ENCODE measurements at regions not wholly inside any gene's neighbourhood (a gene's known extent, or its start where the extent isn't known, plus 50 kb on each side); places are given as distances from the start of the nearest gene placed in this dataset.
"Not testable (repeated sequence)": the region's sequence is repeated elsewhere in the genome, so short reads cannot be mapped to it uniquely, and the experiment has no call there.

DNA sequence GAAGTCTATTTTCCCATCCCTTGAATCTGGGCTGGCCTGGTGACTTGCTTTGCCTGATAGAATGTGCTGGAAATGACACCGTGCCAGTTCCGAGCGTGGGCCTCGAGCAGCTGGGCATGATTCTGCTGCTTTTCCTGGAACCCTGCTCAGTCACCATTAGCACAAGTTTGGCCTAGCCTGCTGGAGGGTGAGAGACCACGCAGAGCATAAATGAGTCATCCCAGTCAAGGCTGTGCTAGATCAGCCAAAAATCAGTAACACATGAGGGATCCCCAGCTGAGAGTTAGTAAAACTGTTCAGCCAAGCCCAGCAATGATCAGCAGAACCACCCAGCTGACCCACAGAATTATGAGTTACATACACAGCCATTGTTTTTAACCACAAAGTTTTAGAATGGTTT is 74.8 kb upstream of the TOP1 start:
- Histone ChIP-seq H3K9ac (ENCODE audit: low read length) (no peak overlapping the region), H3K9me3 (ENCODE audit: insufficient read depth, low read length) (peaks cover 5% of the 10 kb centered on the region; the same call in 1 of the 2 replicates), H3K79me2 (ENCODE audit: low read length) (no peaks in the 10 kb centered on the region), H3K4me1 (ENCODE audit: low read length) (peaks cover 6% of the 10 kb centered on the region), H3K4me3 (ENCODE audit: low read length) (no peak overlapping the region), H2AFZ (ENCODE audit: low read depth, low read length) (no peak overlapping the region), H3K4me2 (ENCODE audit: low read length) (no peak overlapping the region), H3K36me3 (replicated peaks; ENCODE audit: low read depth, low read length) (no peaks in the 10 kb centered on the region), H4K20me1 (ENCODE audit: insufficient read depth, low read length) (no peaks in the 10 kb centered on the region), H3K27me3 (ENCODE audit: low read depth, low read length) (peaks cover 19% of the 10 kb centered on the region), H3K27ac (ENCODE audit: low read length) (no peak overlapping the region)
- TF ChIP-seq EZH2phosphoT487 (IDR thresholded peaks at IDR 0.05; ENCODE audit: low read depth) = no peak
- TF ChIP-seq, protein P1, sequence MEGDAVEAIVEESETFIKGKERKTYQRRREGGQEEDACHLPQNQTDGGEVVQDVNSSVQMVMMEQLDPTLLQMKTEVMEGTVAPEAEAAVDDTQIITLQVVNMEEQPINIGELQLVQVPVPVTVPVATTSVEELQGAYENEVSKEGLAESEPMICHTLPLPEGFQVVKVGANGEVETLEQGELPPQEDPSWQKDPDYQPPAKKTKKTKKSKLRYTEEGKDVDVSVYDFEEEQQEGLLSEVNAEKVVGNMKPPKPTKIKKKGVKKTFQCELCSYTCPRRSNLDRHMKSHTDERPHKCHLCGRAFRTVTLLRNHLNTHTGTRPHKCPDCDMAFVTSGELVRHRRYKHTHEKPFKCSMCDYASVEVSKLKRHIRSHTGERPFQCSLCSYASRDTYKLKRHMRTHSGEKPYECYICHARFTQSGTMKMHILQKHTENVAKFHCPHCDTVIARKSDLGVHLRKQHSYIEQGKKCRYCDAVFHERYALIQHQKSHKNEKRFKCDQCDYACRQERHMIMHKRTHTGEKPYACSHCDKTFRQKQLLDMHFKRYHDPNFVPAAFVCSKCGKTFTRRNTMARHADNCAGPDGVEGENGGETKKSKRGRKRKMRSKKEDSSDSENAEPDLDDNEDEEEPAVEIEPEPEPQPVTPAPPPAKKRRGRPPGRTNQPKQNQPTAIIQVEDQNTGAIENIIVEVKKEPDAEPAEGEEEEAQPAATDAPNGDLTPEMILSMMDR (IDR thresholded peaks at IDR 0.05; ENCODE audit: low read depth, low read length) = no peak

DNA sequence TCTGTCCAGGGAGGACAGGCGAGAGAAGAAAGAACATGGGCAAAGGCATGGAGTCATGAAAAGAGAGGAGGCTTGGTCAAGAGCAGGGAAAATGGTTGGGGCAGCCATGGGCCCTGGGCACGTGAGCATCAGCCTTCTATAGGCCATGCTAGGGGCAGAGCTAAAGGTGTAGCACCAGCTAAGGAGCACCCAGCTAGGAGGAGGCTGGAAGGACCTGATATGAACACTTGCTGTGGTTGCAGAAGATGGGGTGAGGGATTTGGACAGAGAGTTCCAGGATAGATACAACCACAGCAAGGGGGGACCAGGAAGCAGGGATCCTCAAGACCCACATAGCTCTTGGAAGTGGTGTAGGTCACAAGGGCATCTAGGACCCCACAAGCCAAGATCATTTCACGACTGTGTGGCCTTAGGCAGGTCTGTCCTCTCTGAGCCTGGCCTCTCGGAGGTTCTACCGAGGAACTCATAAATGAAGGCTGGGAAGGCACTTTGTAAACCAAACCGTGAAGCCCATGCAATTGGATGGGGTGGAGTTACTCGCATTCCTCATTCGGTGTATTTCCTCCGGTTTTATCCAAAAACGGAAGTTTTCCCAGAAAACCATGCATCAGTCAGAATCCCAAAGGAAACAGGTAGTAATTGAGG is 74.0 kb upstream of the TOP1 start:
- H3K4me2 ChIP-seq (ENCODE audit: low read length) = no peak overlapping the region
- no peak overlapping the region for H2AFZ ChIP-seq (ENCODE audit: low read depth, low read length)
- peaks cover 6% of the 10 kb centered on the region for H3K4me1 ChIP-seq (ENCODE audit: low read length)
- no peak overlapping the region for H3K4me3 ChIP-seq (ENCODE audit: low read length)
- H3K9ac ChIP-seq (ENCODE audit: low read length) = no peak overlapping the region
- peaks cover 5% of the 10 kb centered on the region; the same call in 1 of the 2 replicates for H3K9me3 ChIP-seq (ENCODE audit: insufficient read depth, low read length)
- H3K27me3 ChIP-seq (ENCODE audit: low read depth, low read length) = peaks cover 13% of the 10 kb centered on the region
- H3K36me3 ChIP-seq (replicated peaks; ENCODE audit: low read depth, low read length) = no peaks in the 10 kb centered on the region
- H3K79me2 ChIP-seq (ENCODE audit: low read length) = no peaks in the 10 kb centered on the region
- TF ChIP-seq EZH2phosphoT487 (IDR thresholded peaks at IDR 0.05; ENCODE audit: low read depth) = no peak
- TF ChIP-seq, protein P1 (IDR thresholded peaks at IDR 0.05; ENCODE audit: low read depth, low read length) = no peak
- H3K27ac ChIP-seq (ENCODE audit: low read length) = no peak overlapping the region
- H4K20me1 ChIP-seq (ENCODE audit: insufficient read depth, low read length) = no peaks in the 10 kb centered on the region

DNA sequence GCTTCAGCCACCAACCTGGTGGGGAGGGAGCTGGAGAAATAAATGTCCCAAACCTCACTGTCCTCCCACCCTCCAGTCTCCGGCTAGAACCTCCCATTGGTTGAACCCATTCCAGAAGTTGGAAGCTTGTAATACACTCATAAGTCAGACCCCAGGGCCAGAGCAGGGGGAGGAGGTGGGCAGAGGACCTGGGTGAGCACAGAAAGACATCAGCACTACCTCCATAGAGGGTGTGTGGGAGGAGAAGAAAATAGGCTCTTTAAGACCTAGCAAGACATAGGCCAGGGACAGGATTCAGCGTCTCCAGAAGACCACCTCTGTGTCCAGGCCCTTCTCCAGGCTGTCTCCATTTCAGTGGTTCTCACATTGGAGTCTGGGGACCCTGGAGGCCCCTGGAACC is 73.3 kb upstream of the TOP1 start:
- no peak overlapping the region for H3K4me2 ChIP-seq (ENCODE audit: low read length)
- no peaks in the 10 kb centered on the region for H4K20me1 ChIP-seq (ENCODE audit: insufficient read depth, low read length)
- no peaks in the 10 kb centered on the region for H3K79me2 ChIP-seq (ENCODE audit: low read length)
- TF ChIP-seq EZH2phosphoT487 (IDR thresholded peaks at IDR 0.05; ENCODE audit: low read depth) = no peak
- TF ChIP-seq, protein P1 (IDR thresholded peaks at IDR 0.05; ENCODE audit: low read depth, low read length) = no peak
- no peaks in the 10 kb centered on the region for H3K36me3 ChIP-seq (replicated peaks; ENCODE audit: low read depth, low read length)
- peaks cover 5% of the 10 kb centered on the region; the same call in 1 of the 2 replicates for H3K9me3 ChIP-seq (ENCODE audit: insufficient read depth, low read length)
- H3K9ac ChIP-seq (ENCODE audit: low read length) = no peak overlapping the region
- peaks cover 9% of the 10 kb centered on the region for H3K27me3 ChIP-seq (ENCODE audit: low read depth, low read length)
- no peak overlapping the region for H2AFZ ChIP-seq (ENCODE audit: low read depth, low read length)
- no peak overlapping the region for H3K4me3 ChIP-seq (ENCODE audit: low read length)
- H3K4me1 ChIP-seq (ENCODE audit: low read length) = peaks cover 6% of the 10 kb centered on the region
- H3K27ac ChIP-seq (ENCODE audit: low read length) = no peak overlapping the region

DNA sequence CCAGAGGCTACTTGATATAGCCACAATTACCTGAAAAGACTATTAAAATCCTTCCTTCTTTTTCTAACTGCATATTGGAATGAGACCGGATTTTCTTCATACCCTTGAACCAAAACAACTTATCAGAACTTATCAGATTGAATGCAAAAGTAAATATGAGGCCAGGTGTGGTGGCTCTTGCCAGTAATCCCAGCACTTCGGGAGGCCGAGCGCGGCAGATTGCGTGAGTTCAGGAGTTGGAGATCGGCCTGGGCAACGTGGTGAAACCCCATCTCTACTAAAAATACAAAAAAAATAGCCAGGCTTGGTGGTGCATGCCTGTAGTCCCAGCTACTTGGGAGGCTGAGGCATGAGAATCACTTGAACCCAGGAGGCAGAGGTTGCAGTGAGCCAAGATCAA is 72.8 kb upstream of the TOP1 start:
- H3K4me3 ChIP-seq (ENCODE audit: low read length); H3K9ac ChIP-seq (ENCODE audit: low read length); H3K27ac ChIP-seq (ENCODE audit: low read length); H3K9me3 ChIP-seq (ENCODE audit: insufficient read depth, low read length); H3K36me3 ChIP-seq (replicated peaks; ENCODE audit: low read depth, low read length); H4K20me1 ChIP-seq (ENCODE audit: insufficient read depth, low read length); H3K4me2 ChIP-seq (ENCODE audit: low read length); H2AFZ ChIP-seq (ENCODE audit: low read depth, low read length); H3K79me2 ChIP-seq (ENCODE audit: low read length); H3K4me1 ChIP-seq (ENCODE audit: low read length); H3K27me3 ChIP-seq (ENCODE audit: low read depth, low read length): not testable (repeated sequence)

All from OCI-LY3 (cell line).